ENCODE measurements at regions not wholly inside any gene's neighbourhood (a gene's known extent, or its start where the extent isn't known, plus 50 kb on each side); places are given as distances from the start of the nearest gene placed in this dataset.

GRCh38 chr4:10758906-10759305, 74.3 kb upstream of the CLNK start:
- TF ChIP-seq KDM4A (IDR thresholded peaks at IDR 0.05; ENCODE audit: low read depth, low read length, severe bottlenecking), result no peak
- TF ChIP-seq SIX5 (IDR thresholded peaks at IDR 0.05; ENCODE audit: low read depth, low read length), result no peak
- no peak overlapping the region for H4K91ac ChIP-seq (replicated peaks; ENCODE audit: insufficient read length, low read length)
- no peaks in the 10 kb centered on the region for H3K79me2 ChIP-seq (ENCODE audit: control insufficient read depth in 1 of 2, insufficient read depth in 2 of 2, low read length in 2 of 2)
- H3K56ac ChIP-seq (replicated peaks; ENCODE audit: insufficient read length, low read depth, low read length), result no peak overlapping the region
- H2AK5ac ChIP-seq (ENCODE audit: low read depth, low read length), result no peak overlapping the region
- H3K27me3 ChIP-seq (replicated peaks in 1 of 4; ENCODE audit: control insufficient read depth in 3 of 4, extremely low read depth in 1 of 4, insufficient read depth in 3 of 4, low read length in 3 of 4), result no peaks in the 10 kb centered on the region
- no peak overlapping the region for H3K23ac ChIP-seq (ENCODE audit: insufficient read length)
- no peaks in the 10 kb centered on the region; a peak in 1 of 7 replicates for H3K4me1 ChIP-seq (replicated peaks in 1 of 4; ENCODE audit: control insufficient read depth in 3 of 4, insufficient read depth in 4 of 4, low read length in 3 of 4)
- no peak overlapping the region for H3K14ac ChIP-seq (ENCODE audit: insufficient read length)
- H2AFZ ChIP-seq (ENCODE audit: low read length), result no peak overlapping the region
- H2BK120ac ChIP-seq (replicated peaks; ENCODE audit: low read depth, low read length), result no peak overlapping the region
- no peak overlapping the region for H2BK12ac ChIP-seq (ENCODE audit: low read depth, low read length)
- no peak overlapping the region for H4K8ac ChIP-seq (ENCODE audit: extremely low read depth, insufficient read depth, low read length)
- no peak overlapping the region for H2BK20ac ChIP-seq (ENCODE audit: low read length)
- H3K36me3 ChIP-seq (ENCODE audit: control insufficient read depth in 2 of 4, insufficient read depth in 4 of 4, low read length in 3 of 4), result no peaks in the 10 kb centered on the region
- H4K5ac ChIP-seq (ENCODE audit: insufficient read length, low read depth, low read length), result no peak overlapping the region
- no peak for DNase-seq (ENCODE audit: low read depth in 1 of 2, low spot score in 2 of 2)
- no peak overlapping the region for H3K27ac ChIP-seq (ENCODE audit: low read depth, low read length)
- H3K23me2 ChIP-seq (ENCODE audit: low read depth, low read length), result no peaks in the 10 kb centered on the region
- no peak overlapping the region for H3K4me3 ChIP-seq (ENCODE audit: extremely low read depth in 1 of 4, insufficient read depth in 2 of 4, low read depth in 3 of 4, low read length in 4 of 4)
- H3K9ac ChIP-seq (replicated peaks in 1 of 4; ENCODE audit: extremely low read depth in 1 of 4, low read depth in 3 of 4, low read length in 3 of 4), result no peak overlapping the region
- H3K79me1 ChIP-seq (ENCODE audit: low read depth, low read length), result no peaks in the 10 kb centered on the region
- no peak overlapping the region for H2BK5ac ChIP-seq (ENCODE audit: low read depth, low read length)
- ChIA-PET POLR2A (ENCODE audit: partially characterized antibody) (no interaction called here), CTCF (ENCODE audit: partially characterized antibody) (interaction anchor here (0.6 kb wide), 1 partner anchor 924 kb away, joined by 3 read pairs; no protein-coding TSS in a partner anchor)
- H3K4me2 ChIP-seq (ENCODE audit: insufficient read depth in 1 of 2, low read depth in 2 of 2, low read length in 2 of 2), result no peak overlapping the region
- H3K9me3 ChIP-seq (ENCODE audit: insufficient read depth in 2 of 2, low read depth in 1 of 2, low read length in 1 of 2), result no peaks in the 10 kb centered on the region
- H3K18ac ChIP-seq (ENCODE audit: extremely low read depth, low read length), result no peak overlapping the region
- FAIRE-seq, result no peak
- H3K4ac ChIP-seq (replicated peaks; ENCODE audit: insufficient read length, low read depth, low read length), result no peak overlapping the region
- no peak overlapping the region for H2BK15ac ChIP-seq (ENCODE audit: low read length)
- no peaks in the 10 kb centered on the region for H4K20me1 ChIP-seq (replicated peaks in 1 of 2; ENCODE audit: control insufficient read depth in 1 of 2, insufficient read depth in 2 of 2, low read length in 2 of 2)

All from H1 (cell line).